Activated gamma-delta T cell treated with Interleukin-2 at 50 U/mL for 16 hours (primary cell): ENCODE measurements at regions not wholly inside any gene's neighbourhood (a gene's known extent, or its start where the extent isn't known, plus 50 kb on each side); places are given as distances from the start of the nearest gene placed in this dataset.
"Not testable (repeated sequence)": the region's sequence is repeated elsewhere in the genome, so short reads cannot be mapped to it uniquely, and the experiment has no call there.

Source experiments
- DNase-seq: peaks from one replicate; pipeline ENCODE4 v3.0.0-alpha.2; 2020

- no peak for DNase-seq
These were observed 290.6 kb upstream of the ADCY2 start for GRCh38 chr5:7105358-7105757.

- DNase-seq, result no peak
These were observed 278.0 kb upstream of the ADCY2 start for GRCh38 chr5:7117961-7118360.

- DNase-seq, result no peak
These were observed 264.3 kb upstream of the ADCY2 start for GRCh38 chr5:7131680-7132079.

GRCh38 chr5:7146886-7147285 is 249.1 kb upstream of the ADCY2 start:
- DNase-seq, result no peak

GRCh38 chr5:7157083-7157482 is 238.9 kb upstream of the ADCY2 start:
- no peak for DNase-seq

- DNase-seq, result no peak
These were observed 226.6 kb upstream of the ADCY2 start for GRCh38 chr5:7169240-7169878.

- DNase-seq, result not testable (repeated sequence)
These were observed 225.2 kb upstream of the ADCY2 start for GRCh38 chr5:7170785-7171184.

GRCh38 chr5:7179364-7179763 is 216.6 kb upstream of the ADCY2 start:
- no peak for DNase-seq

GRCh38 chr5:7181841-7182240 is 214.1 kb upstream of the ADCY2 start:
- DNase-seq, result no peak

- no peak for DNase-seq
These were observed 210.2 kb upstream of the ADCY2 start for GRCh38 chr5:7185742-7186141.

GRCh38 chr5:7186818-7187217 is 209.1 kb upstream of the ADCY2 start:
- no peak for DNase-seq

- no peak for DNase-seq
These were observed 205.2 kb upstream of the ADCY2 start for GRCh38 chr5:7190712-7191250.

GRCh38 chr5:7192016-7192415 is 203.9 kb upstream of the ADCY2 start:
- no peak for DNase-seq

- DNase-seq, result no peak
These were observed 193.1 kb upstream of the ADCY2 start for GRCh38 chr5:7202846-7203245.

- no peak for DNase-seq
These were observed 188.0 kb upstream of the ADCY2 start for GRCh38 chr5:7207979-7208378.

GRCh38 chr5:7208938-7209337 is 187.0 kb upstream of the ADCY2 start:
- DNase-seq, result no peak

- no peak for DNase-seq
These were observed 186.3 kb upstream of the ADCY2 start for GRCh38 chr5:7209658-7210057.

- no peak for DNase-seq
These were observed 185.4 kb upstream of the ADCY2 start for GRCh38 chr5:7210549-7210948.

- DNase-seq, result no peak
These were observed 182.4 kb upstream of the ADCY2 start for GRCh38 chr5:7213525-7213924.

- DNase-seq, result no peak
These were observed 181.0 kb upstream of the ADCY2 start for GRCh38 chr5:7214906-7215416.

- DNase-seq, result no peak
These were observed 177.8 kb upstream of the ADCY2 start for GRCh38 chr5:7218141-7218540.

- DNase-seq, result no peak
These were observed 175.8 kb upstream of the ADCY2 start for GRCh38 chr5:7220156-7220555.

- no peak for DNase-seq
These were observed 174.9 kb upstream of the ADCY2 start for GRCh38 chr5:7221041-7221440.

- DNase-seq, result no peak
These were observed 170.1 kb upstream of the ADCY2 start for GRCh38 chr5:7225826-7226225.

- DNase-seq, result no peak
These were observed 153.7 kb upstream of the ADCY2 start for GRCh38 chr5:7242118-7242710.
